ENCODE measurements at regions not wholly inside any gene's neighbourhood (a gene's known extent, or its start where the extent isn't known, plus 50 kb on each side); places are given as distances from the start of the nearest gene placed in this dataset.
"Not testable (repeated sequence)": the region's sequence is repeated elsewhere in the genome, so short reads cannot be mapped to it uniquely, and the experiment has no call there.

GRCh38 chr1:223897097-223897496 is 51.4 kb upstream of the TP53BP2 start:
- TF ChIP-seq CTCF, POLR2A (IDR thresholded peaks at IDR 0.05): not testable (repeated sequence)

Measured in heart left ventricle (tissue), 13 donors.